ENCODE measurements at regions not wholly inside any gene's neighbourhood (a gene's known extent, or its start where the extent isn't known, plus 50 kb on each side); places are given as distances from the start of the nearest gene placed in this dataset.

DNA sequence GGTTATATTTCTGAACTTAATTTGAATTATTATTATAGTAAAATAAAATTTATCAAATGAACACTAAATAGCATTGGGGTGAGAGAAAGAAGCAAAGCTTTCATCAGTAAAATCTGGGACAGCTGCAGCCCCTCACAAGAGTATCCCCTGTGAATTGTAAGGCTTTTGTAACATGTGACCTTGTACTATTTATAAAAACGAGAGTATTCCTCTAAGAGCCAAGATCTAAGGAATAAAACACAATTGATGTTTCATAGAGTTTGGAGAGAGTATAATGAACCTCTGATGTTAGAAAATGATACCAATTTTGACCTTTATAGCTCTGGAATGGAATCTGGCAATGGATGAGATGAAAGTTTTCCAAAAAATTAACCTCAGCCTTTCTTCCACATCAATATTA lies 617.2 kb upstream of the ID4 start:
- TF ChIP-seq, protein P1, sequence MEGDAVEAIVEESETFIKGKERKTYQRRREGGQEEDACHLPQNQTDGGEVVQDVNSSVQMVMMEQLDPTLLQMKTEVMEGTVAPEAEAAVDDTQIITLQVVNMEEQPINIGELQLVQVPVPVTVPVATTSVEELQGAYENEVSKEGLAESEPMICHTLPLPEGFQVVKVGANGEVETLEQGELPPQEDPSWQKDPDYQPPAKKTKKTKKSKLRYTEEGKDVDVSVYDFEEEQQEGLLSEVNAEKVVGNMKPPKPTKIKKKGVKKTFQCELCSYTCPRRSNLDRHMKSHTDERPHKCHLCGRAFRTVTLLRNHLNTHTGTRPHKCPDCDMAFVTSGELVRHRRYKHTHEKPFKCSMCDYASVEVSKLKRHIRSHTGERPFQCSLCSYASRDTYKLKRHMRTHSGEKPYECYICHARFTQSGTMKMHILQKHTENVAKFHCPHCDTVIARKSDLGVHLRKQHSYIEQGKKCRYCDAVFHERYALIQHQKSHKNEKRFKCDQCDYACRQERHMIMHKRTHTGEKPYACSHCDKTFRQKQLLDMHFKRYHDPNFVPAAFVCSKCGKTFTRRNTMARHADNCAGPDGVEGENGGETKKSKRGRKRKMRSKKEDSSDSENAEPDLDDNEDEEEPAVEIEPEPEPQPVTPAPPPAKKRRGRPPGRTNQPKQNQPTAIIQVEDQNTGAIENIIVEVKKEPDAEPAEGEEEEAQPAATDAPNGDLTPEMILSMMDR (IDR thresholded peaks at IDR 0.05): no peak
- no peak for TF ChIP-seq EP300 (IDR thresholded peaks at IDR 0.05)

All from esophagus muscularis mucosa (tissue), 3 donors.